WTC11 (cell line): ENCODE measurements at regions not wholly inside any gene's neighbourhood (a gene's known extent, or its start where the extent isn't known, plus 50 kb on each side); places are given as distances from the start of the nearest gene placed in this dataset.

Experiments
- ATF3 ChIP-seq: sonication (generic); formaldehyde crosslinking; conservative IDR thresholded peaks from 2 replicates; pipeline ENCODE4 v1.8.1; 2022; ENCODE audit warnings: mild to moderate bottlenecking, missing genetic modification reagents
- CREB1 ChIP-seq: sonication (generic); formaldehyde crosslinking; IDR thresholded peaks from 2 replicates; pipeline ENCODE4 v1.8.0; 2023; ENCODE audit warnings: mild to moderate bottlenecking, missing genetic modification reagents
- CTCF ChIP-seq: fragments of 200-600 bp; IDR thresholded peaks from 2 replicates; pipeline ENCODE4 v1.8.0; 2022; ENCODE audit warnings: antibody characterized with exemption
- PREB ChIP-seq: sonication (generic); formaldehyde crosslinking; IDR thresholded peaks from 2 replicates; pipeline ENCODE4 v1.8.1; 2022; ENCODE audit warnings: mild to moderate bottlenecking, missing genetic modification reagents, moderate library complexity, borderline replicate concordance
- RELA ChIP-seq: sonication (generic); formaldehyde crosslinking; IDR thresholded peaks from 2 replicates; pipeline ENCODE4 v1.8.1; 2022; ENCODE audit warnings: missing genetic modification reagents, mild to moderate bottlenecking, borderline replicate concordance
- SMAD3 ChIP-seq: sonication (generic); formaldehyde crosslinking; IDR thresholded peaks from 2 replicates; pipeline ENCODE4 v1.8.0; 2022; ENCODE audit warnings: missing genetic modification reagents, mild to moderate bottlenecking, borderline replicate concordance
- USF2 ChIP-seq: sonication (generic); formaldehyde crosslinking; IDR thresholded peaks from 2 replicates; pipeline ENCODE4 v1.8.1; 2023; ENCODE audit warnings: mild to moderate bottlenecking, missing genetic modification reagents, moderate library complexity

GRCh38 chr4:29243054-29243453 is 1477.1 kb upstream of the PCDH7 start:
- no peak for TF ChIP-seq CREB1 (CRISPR knock-in tag)
- no peak for TF ChIP-seq USF2 (CRISPR knock-in tag)
- no peak for TF ChIP-seq CTCF
- TF ChIP-seq SMAD3 (CRISPR knock-in tag), result no peak
- no peak for TF ChIP-seq PREB (CRISPR knock-in tag)
- TF ChIP-seq ATF3, result no peak
- no peak for TF ChIP-seq RELA
